Mesothelial cell of epicardium (in vitro differentiated cells): ENCODE measurements at regions not wholly inside any gene's neighbourhood (a gene's known extent, or its start where the extent isn't known, plus 50 kb on each side); places are given as distances from the start of the nearest gene placed in this dataset.

Source experiments
- DNase-seq, 2 experiments: peaks; one replicate each; pipeline ENCODE4 v3.0.0; 2021; ENCODE audit warnings: low spot score in 2 of 2; ENCODE audit not compliant: unreplicated experiment in 2 of 2
- H3K27ac Mint-ChIP-seq: 2 replicates; pipeline ENCODE4 v1.8.0; 2021; ENCODE audit warnings: mixed read lengths
- H3K27me3 Mint-ChIP-seq: 2 replicates; pipeline ENCODE4 v1.8.0; 2021; ENCODE audit warnings: low read depth, mixed read lengths
- H3K36me3 Mint-ChIP-seq: 2 replicates; pipeline ENCODE4 v1.8.0; 2021; ENCODE audit warnings: mixed read lengths
- H3K4me1 Mint-ChIP-seq: 2 replicates; pipeline ENCODE4 v1.8.0; 2021; ENCODE audit warnings: mixed read lengths
- H3K4me3 Mint-ChIP-seq: 2 replicates; pipeline ENCODE4 v1.8.0; 2021; ENCODE audit warnings: mild to moderate bottlenecking, moderate library complexity, mixed read lengths
- H3K9me3 Mint-ChIP-seq: 2 replicates; pipeline ENCODE4 v1.8.0; 2021; ENCODE audit warnings: mixed read lengths
- CTCF ChIP-seq: fragments of 200-600 bp; sonication (generic); IDR thresholded peaks from one replicate; pipeline ENCODE4 v1.5.0; 2021; ENCODE audit warnings: antibody characterized with exemption; ENCODE audit not compliant: unreplicated experiment

- no peak for DNase-seq
- no peaks in the 10 kb centered on the region for H3K9me3 Mint-ChIP-seq
- no peak for TF ChIP-seq CTCF
- H3K36me3 Mint-ChIP-seq: no peaks in the 10 kb centered on the region
- H3K27me3 Mint-ChIP-seq: peaks cover 10% of the 10 kb centered on the region
- H3K4me3 Mint-ChIP-seq: no peak overlapping the region
- no peak overlapping the region for H3K27ac Mint-ChIP-seq
- H3K4me1 Mint-ChIP-seq: no peaks in the 10 kb centered on the region
Measured at GRCh38 chr13:61692691-61693090, 277.0 kb upstream of the PCDH20 start.

- DNase-seq: no peak
- Mint-ChIP-seq H3K4me1 (no peaks in the 10 kb centered on the region), H3K4me3 (no peak overlapping the region), H3K27ac (no peak overlapping the region), H3K9me3 (peaks cover 21% of the 10 kb centered on the region), H3K27me3 (peaks cover 6% of the 10 kb centered on the region), H3K36me3 (no peaks in the 10 kb centered on the region)
- TF ChIP-seq CTCF: no peak
Measured at GRCh38 chr13:61685682-61686012, 270.0 kb upstream of the PCDH20 start.

GRCh38 chr13:61684976-61685681 is 269.5 kb upstream of the PCDH20 start:
- H3K4me1 Mint-ChIP-seq: no peaks in the 10 kb centered on the region
- peaks cover 6% of the 10 kb centered on the region for H3K27me3 Mint-ChIP-seq
- no peak overlapping the region for H3K4me3 Mint-ChIP-seq
- no peak for TF ChIP-seq CTCF
- H3K27ac Mint-ChIP-seq: no peak overlapping the region
- no peaks in the 10 kb centered on the region for H3K36me3 Mint-ChIP-seq
- H3K9me3 Mint-ChIP-seq: peaks cover 21% of the 10 kb centered on the region
- no peak for DNase-seq

GRCh38 chr13:61672756-61673155 is 257.1 kb upstream of the PCDH20 start:
- no peak for DNase-seq
- no peak overlapping the region for H3K4me3 Mint-ChIP-seq
- no peaks in the 10 kb centered on the region for H3K27me3 Mint-ChIP-seq
- TF ChIP-seq CTCF: no peak
- no peak overlapping the region for H3K27ac Mint-ChIP-seq
- no peaks in the 10 kb centered on the region for H3K4me1 Mint-ChIP-seq
- no peaks in the 10 kb centered on the region for H3K36me3 Mint-ChIP-seq
- H3K9me3 Mint-ChIP-seq: no peaks in the 10 kb centered on the region

GRCh38 chr13:61670384-61671161 is 254.9 kb upstream of the PCDH20 start:
- Mint-ChIP-seq H3K27me3 (no peaks in the 10 kb centered on the region), H3K4me3 (no peak overlapping the region), H3K4me1 (peaks cover 11% of the 10 kb centered on the region), H3K27ac (no peak overlapping the region), H3K9me3 (no peaks in the 10 kb centered on the region), H3K36me3 (no peaks in the 10 kb centered on the region)
- DNase-seq: no peak
- TF ChIP-seq CTCF: no peak
